ENCODE measurements at regions not wholly inside any gene's neighbourhood (a gene's known extent, or its start where the extent isn't known, plus 50 kb on each side); places are given as distances from the start of the nearest gene placed in this dataset. TPM values are rescaled to one million over a fixed set of nuclear protein-coding genes. Genes with fewer than 3 reads are reported as not detected.
"Not testable (repeated sequence)": the region's sequence is repeated elsewhere in the genome, so short reads cannot be mapped to it uniquely, and the experiment has no call there.

DNA sequence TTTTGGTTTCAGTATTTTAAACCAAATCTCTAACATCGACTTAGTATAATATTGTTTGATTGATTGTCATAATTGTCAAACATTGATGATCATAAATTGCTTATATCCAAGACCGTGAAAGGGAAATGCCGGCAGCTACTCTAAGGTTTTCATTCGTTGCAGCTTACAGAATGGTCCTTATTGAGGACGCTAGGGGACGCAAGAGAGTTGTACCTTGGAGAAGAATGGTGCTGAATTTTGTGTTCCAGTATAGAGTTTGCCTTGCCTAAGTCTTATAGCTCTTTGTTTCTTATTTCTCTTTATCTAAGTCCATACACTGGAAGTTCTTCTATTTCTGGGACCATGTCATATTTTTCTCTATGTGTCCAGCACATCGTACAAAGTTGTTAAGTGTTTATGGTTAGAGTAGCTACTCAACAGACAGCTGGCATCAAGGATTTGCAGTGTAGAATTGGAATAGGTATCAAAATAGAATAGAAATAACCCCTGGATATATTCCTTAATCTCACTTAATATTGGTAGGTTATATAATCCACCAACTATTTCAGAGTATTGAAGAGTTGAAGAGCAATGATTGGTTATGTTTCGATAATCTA, 67.4 kb upstream of the GPR39 start:
- H3K9me3 Mint-ChIP-seq (ENCODE audit: insufficient read depth); ATAC-seq; H3K36me3 Mint-ChIP-seq (ENCODE audit: low read depth); POLR2A ChIA-PET; H3K4me3 Mint-ChIP-seq; DNase-seq; CTCF ChIA-PET; H3K4me1 Mint-ChIP-seq (ENCODE audit: low read depth); H3K27ac Mint-ChIP-seq: not testable (repeated sequence)
- peaks cover 16% of the 10 kb centered on the region for H3K27me3 Mint-ChIP-seq (ENCODE audit: low read depth)

DNA sequence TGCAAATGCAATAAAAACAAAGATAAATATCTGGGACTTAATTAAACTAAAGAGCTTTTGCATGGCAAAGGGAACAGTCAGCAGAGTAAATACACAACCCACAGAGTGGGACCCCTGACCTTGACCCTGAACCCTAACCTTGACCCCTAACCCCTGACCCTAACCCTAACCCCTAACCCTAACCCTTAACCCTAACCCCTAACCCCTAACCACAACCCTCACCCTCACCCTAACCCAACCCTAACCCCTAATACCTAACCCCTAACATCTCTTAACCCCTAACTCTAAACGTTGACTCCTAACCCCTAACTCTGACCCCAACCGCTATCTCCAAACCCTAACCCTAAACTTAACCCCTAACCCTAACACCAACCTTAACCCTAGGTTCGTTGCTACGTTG, 64.9 kb upstream of the GPR39 start:
- ATAC-seq, CTCF ChIA-PET: not testable (repeated sequence)

DNA sequence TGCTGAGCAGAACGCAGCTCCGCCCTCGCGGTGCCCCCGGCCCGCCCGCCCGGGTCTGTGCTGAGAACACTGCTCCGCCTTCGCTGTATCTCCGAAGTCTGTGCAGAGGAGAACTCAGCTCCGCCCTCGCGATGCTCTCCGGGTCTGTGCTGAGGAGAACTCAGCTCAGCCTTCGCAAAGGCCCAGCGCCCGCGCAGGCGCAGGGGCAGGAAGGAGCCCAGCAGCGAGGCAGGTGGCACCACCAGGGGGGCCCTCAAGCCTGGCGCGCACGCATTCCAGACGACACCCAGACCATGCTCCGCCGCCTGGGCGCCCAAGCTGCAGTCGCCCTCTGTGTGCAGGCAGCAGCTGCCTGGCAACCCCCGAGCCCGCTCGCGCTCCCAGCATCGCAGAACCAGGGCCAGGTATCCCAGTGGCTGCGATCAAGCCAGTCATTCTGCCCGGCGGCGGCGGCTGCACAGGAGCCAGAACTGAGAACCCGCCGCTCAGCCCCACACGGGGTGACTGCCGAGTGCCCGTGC, 64.1 kb upstream of the GPR39 start:
- peaks cover 17% of the 10 kb centered on the region for H3K27me3 Mint-ChIP-seq (ENCODE audit: low read depth)
- H3K4me3 Mint-ChIP-seq; POLR2A ChIA-PET; H3K27ac Mint-ChIP-seq; H3K4me1 Mint-ChIP-seq (ENCODE audit: low read depth); H3K9me3 Mint-ChIP-seq (ENCODE audit: insufficient read depth); ATAC-seq; DNase-seq; H3K36me3 Mint-ChIP-seq (ENCODE audit: low read depth); CTCF ChIA-PET: not testable (repeated sequence)

More for the DNA sequence above, 64.9 kb upstream of the GPR39 start:
- DNase-seq; H3K9me3 Mint-ChIP-seq (ENCODE audit: insufficient read depth); H3K36me3 Mint-ChIP-seq (ENCODE audit: low read depth); H3K27ac Mint-ChIP-seq; H3K4me3 Mint-ChIP-seq; POLR2A ChIA-PET; H3K4me1 Mint-ChIP-seq (ENCODE audit: low read depth): not testable (repeated sequence)
- H3K27me3 Mint-ChIP-seq (ENCODE audit: low read depth) = peaks cover 17% of the 10 kb centered on the region

GRCh38 chr2:132353380-132353779, 63.2 kb upstream of the GPR39 start:
- H3K4me1 Mint-ChIP-seq (ENCODE audit: low read depth); POLR2A ChIA-PET; H3K36me3 Mint-ChIP-seq (ENCODE audit: low read depth); H3K27ac Mint-ChIP-seq; ATAC-seq; CTCF ChIA-PET; H3K4me3 Mint-ChIP-seq; H3K9me3 Mint-ChIP-seq (ENCODE audit: insufficient read depth); DNase-seq: not testable (repeated sequence)
- peaks cover 17% of the 10 kb centered on the region for H3K27me3 Mint-ChIP-seq (ENCODE audit: low read depth)

GRCh38 chr2:132360964-132361363, 55.6 kb upstream of the GPR39 start:
- H3K27me3 Mint-ChIP-seq (ENCODE audit: low read depth); H3K27ac Mint-ChIP-seq; H3K36me3 Mint-ChIP-seq (ENCODE audit: low read depth); CTCF ChIA-PET; H3K4me3 Mint-ChIP-seq; DNase-seq; POLR2A ChIA-PET; H3K4me1 Mint-ChIP-seq (ENCODE audit: low read depth); ATAC-seq: not testable (repeated sequence)
- peaks cover 11% of the 10 kb centered on the region for H3K9me3 Mint-ChIP-seq (ENCODE audit: insufficient read depth)

DNA sequence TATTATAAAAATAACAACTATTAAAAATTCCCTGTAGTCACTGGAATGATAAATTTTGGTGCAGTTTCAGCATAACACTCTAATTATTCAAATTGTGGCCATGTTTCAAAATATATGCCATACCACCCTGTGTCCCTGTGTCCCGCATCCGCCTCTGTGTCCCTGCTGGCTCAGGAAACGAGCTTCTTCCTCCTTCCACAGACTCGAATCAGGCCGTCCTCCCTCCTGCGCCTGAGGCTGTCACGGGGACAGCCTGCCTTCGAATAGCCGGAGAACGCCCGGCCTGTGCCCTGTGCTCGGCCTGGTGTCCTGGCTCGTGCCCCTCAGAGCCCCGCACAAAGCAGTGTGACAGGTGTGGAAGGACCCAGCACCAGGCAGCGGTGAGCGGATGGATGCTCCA, 55.1 kb upstream of the GPR39 start:
- H3K4me1 Mint-ChIP-seq (ENCODE audit: low read depth) = not testable (repeated sequence)

GRCh38 chr2:132363352-132363751, 53.3 kb upstream of the GPR39 start:
- DNase-seq; POLR2A ChIA-PET; H3K4me3 Mint-ChIP-seq; H3K27ac Mint-ChIP-seq; H3K27me3 Mint-ChIP-seq (ENCODE audit: low read depth); H3K36me3 Mint-ChIP-seq (ENCODE audit: low read depth); ATAC-seq; H3K4me1 Mint-ChIP-seq (ENCODE audit: low read depth); CTCF ChIA-PET: not testable (repeated sequence)
- H3K9me3 Mint-ChIP-seq (ENCODE audit: insufficient read depth) = peaks cover 11% of the 10 kb centered on the region

More for the DNA sequence above, 55.1 kb upstream of the GPR39 start:
- H3K27ac Mint-ChIP-seq; H3K27me3 Mint-ChIP-seq (ENCODE audit: low read depth); POLR2A ChIA-PET; ATAC-seq; CTCF ChIA-PET; DNase-seq; H3K36me3 Mint-ChIP-seq (ENCODE audit: low read depth); H3K4me3 Mint-ChIP-seq: not testable (repeated sequence)
- peaks cover 11% of the 10 kb centered on the region for H3K9me3 Mint-ChIP-seq (ENCODE audit: insufficient read depth)

DNA sequence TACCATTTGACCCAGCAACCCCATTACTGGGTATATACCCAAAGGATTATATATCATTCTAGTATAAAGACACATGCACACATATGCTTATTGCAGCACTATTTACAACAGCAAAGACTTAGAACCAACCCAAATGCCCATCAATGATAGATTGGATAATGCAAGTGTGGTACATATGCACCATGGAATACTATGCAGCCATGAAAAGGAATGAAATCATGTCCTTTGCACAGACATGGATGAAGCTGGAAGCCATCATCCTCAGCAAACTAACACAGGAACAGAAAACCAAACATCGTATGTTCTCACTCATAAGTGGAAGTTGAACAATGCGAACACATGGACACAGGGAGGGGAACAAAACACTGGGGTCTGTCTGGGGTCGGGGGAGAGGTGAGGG, 50.6 kb upstream of the GPR39 start:
- H3K4me1 Mint-ChIP-seq (ENCODE audit: low read depth); H3K27me3 Mint-ChIP-seq (ENCODE audit: low read depth); CTCF ChIA-PET; H3K9me3 Mint-ChIP-seq (ENCODE audit: insufficient read depth); H3K36me3 Mint-ChIP-seq (ENCODE audit: low read depth); H3K4me3 Mint-ChIP-seq; DNase-seq; POLR2A ChIA-PET; ATAC-seq; H3K27ac Mint-ChIP-seq: not testable (repeated sequence)

- ChIA-PET POLR2A (no interaction called here), CTCF (no interaction called here)
- no peak for ATAC-seq
Observed at GRCh38 chr2:132366421-132367180, 50.0 kb upstream of the GPR39 start.

More at GRCh38 chr2:132366421-132367180, 50.0 kb upstream of the GPR39 start:
- peaks cover 8% of the 10 kb centered on the region for H3K9me3 Mint-ChIP-seq (ENCODE audit: insufficient read depth)
- H3K4me3 Mint-ChIP-seq = no peak overlapping the region
- no peak overlapping the region for H3K27ac Mint-ChIP-seq
- H3K36me3 Mint-ChIP-seq (ENCODE audit: low read depth) = no peaks in the 10 kb centered on the region
- H3K27me3 Mint-ChIP-seq (ENCODE audit: low read depth) = no peaks in the 10 kb centered on the region
- H3K4me1 Mint-ChIP-seq (ENCODE audit: low read depth) = no peaks in the 10 kb centered on the region
- DNase-seq = no peak

Small RNA genes in the stretch of these regions (microRNA-seq; reads per million reads assigned to microRNA genes)
- not detected for gene MIR663B
